Stimulated activated CD4-positive, alpha-beta T cell treated with anti-CD3 and anti-CD28 coated beads, TNF-alpha, amount 100 ng/mL, for 1 hour (primary cell): ENCODE measurements at regions not wholly inside any gene's neighbourhood (a gene's known extent, or its start where the extent isn't known, plus 50 kb on each side); places are given as distances from the start of the nearest gene placed in this dataset.

Experiments
- DNase-seq, 3 donors: peaks; one replicate each; pipeline ENCODE4 v3.0.0-alpha.2; 2020; ENCODE audit warnings: low read depth in 3 of 3, low spot score in 1 of 3

DNA sequence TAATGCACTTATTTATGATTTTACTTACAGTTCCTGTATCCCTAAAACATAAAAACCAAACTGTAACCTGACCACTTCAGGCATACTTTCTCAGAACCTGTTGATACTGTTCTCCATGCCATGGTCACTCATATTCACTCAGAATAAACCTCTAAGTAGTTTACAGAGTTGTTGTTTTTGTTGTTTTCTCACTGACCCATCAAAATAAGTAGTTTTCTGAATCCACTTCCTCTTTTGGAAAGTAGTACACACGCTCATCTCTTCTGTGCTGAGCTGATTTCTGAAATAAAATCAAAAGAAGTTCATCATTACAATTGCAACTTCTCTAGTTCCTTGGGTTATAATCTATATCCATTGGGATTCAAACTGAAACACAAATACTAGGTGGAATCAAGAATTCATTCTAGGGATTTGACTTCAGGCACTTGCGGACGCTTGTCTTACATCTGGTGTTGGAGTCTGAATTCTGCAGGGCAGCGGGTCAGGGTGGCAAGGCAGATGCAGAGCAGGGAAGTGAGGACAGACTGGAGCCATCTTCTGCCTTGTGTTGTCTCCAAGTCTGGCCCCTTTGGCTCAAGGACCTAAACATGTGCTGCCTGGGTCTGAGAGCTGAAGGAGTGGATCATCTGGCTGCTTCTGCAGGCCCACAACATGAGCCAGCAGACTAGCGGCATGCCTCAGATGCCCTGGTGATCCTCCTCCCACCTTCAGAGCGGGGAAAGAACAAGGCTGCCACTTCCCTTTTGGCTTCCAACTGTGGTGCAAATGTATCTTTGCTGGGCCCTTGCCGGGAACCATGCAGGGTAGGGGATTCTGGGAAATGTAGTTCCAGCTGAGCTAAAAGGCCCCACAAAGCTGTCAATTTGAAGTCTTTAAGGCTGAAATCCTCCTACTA is 167.9 kb upstream of the MYLIP start:
- DNase-seq = no peak

DNA sequence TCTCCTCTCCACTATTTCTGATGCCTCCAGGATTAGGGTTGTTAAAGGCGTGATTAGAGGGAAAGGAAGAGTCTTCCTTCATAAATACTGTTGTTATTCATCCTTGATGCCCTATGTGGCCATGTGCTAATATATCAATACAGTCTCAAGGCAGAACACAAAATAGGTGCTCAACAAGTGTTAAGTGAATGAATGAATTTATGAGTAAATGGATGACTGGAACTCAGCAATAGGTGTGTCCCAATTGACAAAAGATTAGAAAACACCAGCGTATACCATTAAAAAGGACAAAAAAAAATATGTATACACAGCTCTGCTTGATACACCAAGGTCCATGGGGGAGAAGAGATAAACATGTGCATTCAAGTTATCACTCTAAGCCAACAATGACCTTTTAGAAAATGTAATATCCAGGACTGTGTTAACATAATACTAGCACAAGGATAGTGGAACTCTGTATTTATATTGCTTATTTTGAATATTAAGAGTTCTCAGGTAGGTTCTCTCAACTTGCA is 171.2 kb upstream of the MYLIP start:
- DNase-seq = no peak

DNA sequence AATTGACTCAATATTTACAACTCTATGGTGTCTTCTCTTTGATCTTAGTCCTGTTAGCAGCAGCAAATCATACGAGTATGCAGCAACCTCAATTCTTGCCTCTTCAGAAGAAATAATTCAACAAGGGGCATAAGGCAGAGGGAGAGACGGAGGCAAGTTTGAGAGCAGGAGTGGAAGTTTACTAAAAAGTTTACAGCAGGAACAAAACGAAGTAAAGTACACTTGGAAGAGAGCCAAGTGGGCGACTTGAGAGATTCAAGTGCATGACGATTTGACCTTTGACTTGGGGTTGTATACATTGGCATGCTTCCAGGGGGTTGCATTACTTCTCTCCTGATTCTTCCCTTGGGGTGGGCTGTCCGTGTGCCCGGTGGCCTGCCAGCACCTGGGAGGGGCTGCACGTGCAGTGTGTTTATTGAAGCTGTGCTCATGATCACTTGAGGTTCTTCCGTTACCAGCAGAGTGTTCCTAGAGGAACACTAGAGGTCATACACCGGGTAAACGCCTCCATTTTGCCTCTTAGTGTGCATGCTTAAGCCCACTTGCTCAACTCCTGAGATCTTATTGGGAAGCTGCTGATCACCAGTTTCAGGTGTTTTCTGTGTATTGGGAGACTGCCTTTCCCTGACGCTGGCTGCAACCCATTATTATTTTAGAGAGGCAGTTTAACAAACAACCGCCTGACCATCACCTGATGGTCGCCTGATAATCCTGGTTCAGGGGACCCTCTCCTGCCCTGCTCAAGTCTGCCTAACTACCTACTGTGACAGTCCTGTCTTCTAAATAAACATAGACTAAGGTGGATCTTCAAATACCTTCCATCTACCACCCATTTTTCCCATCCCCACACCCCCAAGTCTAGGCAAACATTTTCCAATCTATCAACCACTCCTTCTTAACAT is 172.4 kb upstream of the MYLIP start:
- no peak for DNase-seq

DNA sequence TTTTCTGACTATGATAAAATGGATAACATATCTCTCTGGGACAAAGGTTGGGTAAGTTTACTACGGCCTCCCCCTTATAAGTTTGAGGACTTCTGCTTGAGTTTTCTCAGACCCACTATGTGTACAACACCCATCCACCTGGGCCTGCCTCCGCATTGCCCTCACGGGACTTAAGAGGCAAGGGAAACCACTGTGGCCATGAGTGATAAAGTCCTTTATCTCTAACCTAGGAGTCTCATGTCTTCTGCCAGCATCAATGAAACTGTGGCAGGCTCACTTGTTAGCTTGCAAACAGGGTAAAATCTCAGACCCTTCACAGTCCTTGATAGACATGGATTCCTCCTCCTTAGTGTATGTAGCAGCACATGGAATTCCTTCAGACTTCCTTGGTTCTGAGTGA is 173.4 kb upstream of the MYLIP start:
- DNase-seq = no peak

DNA sequence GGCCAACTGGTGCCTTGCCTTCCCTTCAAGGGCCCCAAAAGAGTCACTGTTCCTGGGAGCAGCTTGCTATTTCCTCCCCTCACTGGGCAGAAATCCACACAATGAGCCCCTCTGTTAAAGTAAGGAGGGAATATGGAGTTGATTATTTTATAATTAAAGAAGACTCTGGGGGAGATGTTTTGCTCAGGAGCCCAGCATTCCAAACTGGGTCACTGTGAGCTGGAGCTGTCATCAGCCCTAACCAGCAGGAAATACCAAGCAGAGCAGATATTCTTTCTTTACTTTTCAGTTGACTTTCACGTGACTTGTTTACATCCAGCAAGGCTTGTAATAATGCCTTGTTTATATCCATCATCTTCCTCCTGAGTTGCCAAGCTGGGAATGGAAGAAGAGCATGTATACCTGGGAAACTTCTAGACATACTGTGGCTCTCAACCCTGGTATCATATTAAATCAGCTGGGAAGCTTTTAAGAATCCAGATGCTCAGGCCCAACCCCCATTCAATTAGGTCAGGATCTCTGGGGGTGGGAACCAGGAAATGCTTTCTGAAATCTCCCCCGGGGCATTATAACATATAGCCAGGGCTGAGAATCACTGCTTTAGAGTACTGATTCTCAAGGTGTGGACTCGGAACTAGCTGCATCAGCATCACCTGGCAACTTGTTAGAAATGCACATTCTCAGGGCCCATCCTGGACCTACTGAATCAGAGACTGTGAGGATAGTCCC is 175.6 kb upstream of the MYLIP start:
- DNase-seq = no peak

DNA sequence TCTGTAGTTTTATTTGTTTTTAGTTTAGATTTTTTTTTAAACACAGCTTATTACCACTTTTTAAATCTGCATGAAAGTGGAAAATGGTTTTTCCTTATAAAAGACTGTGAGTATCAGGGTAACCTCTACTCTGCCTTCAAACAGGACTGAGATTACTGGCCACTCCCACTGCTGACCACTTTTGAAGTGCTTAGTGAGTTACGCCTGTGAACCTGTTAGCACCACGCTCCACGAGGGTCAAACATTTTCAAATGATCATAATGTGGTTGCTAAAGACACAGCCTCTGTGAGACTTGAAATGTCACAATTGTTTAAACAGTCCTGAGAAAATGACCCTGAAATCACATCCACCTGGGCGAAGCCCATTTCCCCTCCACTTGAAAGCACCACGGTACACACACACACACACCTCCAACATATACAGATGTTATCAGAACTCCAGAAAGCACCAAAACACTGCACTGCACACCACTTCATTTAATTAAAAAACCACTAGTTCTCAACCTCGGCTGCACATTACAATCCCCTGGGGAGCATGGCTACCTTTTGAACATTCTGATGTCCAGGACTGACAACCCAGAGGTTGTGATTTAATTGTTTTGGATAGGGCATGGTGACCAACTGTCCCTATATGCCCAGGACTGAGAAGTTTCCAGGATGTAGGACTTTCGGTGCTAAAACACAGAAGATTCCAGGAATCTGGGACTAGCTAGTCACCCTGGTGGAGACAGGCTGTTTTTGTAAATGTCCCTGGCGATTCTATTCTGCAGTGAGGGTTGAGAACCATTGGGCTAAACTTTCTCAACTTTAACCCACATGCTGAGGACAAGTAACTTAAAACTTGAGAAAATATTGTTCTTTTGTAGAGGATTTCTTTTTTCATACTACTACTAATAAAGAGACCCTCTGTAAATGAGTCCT is 176.4 kb upstream of the MYLIP start:
- DNase-seq = no peak

DNA sequence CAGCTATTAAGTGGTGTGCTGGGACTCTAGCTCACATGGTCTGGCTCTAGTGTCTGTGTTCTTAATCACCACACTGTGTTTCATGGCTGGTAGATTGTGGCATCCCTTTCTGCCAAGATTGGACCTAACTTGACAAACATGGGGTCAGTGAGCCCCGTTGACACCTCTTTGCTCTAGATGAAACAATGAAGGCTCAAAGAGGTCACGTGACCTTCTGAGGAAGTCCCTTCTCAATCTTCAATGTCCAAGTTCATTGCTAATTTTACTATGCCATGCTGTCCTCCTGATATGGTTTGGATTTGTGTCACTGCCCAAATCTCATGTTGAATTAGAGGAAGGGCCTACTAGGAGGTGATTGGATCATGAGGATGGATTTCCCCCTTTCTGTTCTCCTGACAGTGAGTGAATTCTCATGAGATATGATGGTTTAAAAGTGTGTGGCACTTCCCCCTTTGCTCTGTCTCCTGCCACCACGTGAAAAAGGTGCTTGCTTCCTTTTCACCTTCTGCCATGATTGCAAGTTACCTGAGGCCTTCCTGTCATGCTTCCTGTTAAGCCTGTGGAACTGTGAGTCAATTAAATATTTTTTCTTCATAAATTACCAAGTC is 177.8 kb upstream of the MYLIP start:
- no peak for DNase-seq

DNA sequence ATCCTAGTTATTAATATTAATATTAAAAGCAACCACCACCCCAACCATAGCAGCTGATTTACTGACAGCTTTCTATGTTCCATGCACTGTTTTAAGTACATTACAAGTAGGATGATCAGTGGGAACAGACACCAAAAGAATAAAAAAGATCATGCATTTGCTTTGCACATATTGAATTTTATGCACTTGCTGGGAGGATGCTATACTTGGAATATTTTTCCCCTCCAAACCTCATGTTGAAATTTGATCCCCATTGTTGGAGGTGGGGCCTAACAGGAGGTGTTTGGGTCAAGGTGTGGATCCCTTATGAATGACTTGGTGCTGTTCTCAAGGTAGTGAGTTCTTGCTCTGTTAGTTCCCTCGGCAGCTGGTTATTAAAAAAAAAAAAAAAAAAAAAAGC is 178.9 kb upstream of the MYLIP start:
- no peak for DNase-seq

DNA sequence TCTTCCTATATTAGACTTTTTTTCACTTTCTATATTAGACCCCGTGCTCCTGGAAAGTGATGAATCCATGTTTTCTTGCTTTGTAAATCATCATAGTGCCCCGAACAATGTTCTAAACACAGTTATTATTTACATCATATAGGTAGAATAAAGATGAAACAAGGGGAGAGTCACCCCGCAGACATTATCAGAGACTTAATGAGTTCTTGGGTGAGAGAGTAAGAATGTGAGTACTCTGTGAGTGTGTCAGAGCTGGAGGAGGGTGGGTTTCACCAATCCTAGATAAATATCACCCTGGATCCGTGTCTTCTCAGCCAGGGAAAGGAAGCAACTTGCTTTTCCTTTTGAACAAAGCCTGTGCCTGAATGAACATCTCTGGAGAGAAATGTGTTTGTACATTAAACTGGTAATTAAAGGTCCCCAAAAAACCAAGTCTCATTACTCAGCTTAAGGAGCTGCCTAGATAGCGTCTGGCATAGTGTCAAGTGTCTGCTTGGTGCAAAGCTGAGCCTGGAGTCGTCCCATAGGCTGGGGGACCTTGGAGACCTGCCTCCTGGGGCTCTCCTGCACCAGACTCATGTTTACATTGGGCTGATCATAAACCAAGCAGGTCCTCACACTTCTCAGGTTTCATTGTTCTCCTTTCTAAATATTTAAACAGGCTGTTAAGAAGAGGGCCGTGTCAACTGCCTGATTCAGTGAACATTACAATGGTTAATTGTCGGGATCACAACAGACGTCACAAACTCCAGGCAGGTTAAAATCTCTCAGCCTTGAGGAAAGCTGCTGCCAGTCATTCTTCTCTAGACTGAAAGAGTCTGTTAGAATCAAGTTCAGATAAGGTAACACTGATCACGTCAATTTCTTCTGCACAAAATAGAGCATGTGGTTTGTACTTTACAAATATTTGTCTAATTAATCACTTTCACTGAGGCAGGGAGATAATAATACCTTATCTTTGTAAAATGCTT is 179.7 kb upstream of the MYLIP start:
- DNase-seq = no peak

DNA sequence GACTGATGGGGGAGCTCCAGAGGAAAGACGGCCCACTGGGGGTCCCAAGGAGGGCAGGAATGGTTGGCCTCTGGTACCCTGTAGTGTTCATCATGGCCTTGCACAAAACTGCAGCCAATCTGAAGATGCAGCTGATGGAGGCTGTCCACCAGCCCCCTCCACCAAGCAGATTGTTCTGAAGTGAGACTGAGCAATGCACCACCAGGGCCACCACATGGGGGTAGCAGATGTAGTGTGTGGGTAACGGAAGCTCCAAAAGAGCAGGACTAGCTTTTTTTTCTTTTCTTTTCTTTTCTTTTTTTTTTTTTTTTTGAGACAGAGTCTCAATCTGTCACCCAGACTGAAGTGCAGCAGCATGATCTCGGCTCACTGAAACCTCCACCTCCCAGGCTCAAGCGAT is 181.0 kb upstream of the MYLIP start:
- DNase-seq = no peak

DNA sequence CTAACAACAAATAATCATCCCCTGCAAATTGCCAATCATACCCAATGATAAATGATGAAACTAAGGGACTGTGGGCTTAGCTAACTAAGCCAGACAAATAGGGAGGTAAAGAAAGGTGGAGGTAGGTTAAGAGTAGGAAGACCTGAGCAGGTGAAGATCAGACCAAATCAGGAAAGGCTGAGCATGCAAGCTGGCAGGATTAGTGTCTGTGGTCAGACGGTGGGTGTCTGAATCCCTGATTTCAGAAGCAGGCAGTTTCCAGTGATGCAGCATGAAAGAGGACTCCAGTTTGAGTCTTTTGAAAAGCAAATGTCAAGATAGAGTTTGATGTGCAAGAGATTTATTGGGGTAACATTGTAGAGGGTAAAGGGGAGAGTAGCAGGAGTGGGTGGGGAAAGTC is 181.4 kb upstream of the MYLIP start:
- DNase-seq = no peak

DNA sequence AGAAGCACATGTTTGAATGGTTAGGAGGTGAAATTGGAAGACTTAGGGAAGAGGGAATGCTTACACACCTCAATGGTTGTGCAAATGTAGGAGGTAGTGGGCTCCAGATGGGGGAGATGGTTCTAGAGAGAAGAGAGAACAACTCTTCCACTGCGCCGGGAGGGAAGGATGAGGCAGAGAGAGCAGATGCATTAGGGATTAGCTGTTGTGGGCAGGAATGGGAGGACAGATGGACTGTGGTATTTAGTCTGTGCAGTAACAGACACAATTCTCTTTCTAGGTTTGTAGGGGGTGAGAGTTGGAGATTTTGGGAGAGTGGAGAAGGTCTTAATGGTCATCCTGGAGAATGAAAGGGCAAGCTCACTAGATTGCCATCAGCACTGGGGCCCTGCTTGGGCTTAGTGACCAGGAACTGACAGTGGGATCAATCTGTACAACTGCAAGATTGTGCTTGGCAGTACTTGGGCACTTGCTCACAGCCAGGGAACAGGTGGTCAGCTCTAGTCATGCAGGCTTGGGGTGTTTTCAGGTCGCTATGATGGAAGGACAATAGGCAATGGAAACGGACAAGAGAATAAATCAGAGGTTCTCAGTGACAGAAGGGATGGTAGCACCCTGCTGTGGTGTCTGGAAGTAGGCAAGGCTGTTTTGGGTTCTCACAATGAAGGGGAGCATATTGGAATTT is 182.0 kb upstream of the MYLIP start:
- no peak for DNase-seq

DNA sequence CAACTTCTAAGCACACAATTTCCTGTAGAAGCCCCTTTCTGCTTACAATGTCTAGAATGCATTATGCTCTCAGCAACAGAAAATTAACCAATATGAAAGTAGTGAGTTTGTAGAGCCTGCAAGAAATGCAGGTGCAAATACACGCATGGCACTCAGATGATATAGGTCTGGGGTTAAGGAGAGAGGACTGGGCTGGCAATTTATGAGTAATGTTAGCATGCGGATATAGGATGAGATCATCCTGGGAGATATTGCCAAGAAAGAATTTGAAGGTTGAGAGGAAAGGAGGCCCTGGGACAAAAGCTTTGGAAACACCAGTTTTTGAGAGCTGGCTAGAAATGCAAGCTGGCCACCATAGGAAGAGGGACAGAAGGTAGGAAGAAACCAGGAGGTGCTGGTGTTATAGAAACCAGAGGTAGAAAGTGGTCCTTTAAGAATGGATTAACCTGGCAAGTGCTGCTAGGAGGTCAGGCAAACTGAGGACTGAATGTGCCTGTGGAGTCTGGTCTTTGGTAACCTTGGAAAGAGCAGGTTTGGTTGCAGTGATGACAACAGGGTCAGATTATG is 183.2 kb upstream of the MYLIP start:
- no peak for DNase-seq

DNA sequence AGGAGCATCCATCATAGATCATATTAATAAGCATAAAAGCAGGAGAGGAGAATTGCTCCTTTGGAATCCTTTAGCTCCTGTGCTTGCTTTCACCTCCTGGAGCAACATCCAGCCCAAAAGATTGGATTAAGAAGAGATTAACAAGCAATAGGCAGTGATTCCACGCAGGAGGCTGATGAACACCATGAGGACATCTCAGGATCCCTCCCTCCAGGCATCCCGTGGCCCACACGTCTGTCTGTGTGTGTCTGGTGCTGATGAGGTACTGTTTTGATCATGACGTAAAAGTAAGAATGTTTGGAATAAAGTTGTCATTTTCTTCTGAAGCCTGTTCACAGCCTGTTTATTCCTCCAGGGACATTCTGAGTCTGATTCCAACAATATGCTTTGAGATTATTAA is 185.5 kb upstream of the MYLIP start:
- no peak for DNase-seq

DNA sequence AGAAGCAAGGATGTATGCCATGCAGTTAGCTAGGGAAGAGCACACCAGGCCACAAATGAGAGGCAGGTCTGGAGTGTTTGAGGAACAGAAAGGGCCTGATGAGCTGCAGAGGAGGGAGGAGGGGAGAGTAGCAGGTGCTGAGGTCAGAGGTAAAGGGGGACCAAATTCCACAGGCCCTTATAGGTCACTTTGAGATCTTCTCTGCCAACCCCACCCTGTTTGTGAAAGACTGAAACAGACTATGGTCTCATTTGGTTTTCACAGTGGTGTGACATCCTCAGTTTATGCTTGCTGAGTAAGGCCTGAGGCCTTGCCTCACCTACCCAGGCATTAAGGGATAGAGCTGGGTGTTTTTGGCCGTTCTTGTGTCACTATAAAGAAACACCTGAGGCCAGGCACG is 187.7 kb upstream of the MYLIP start:
- no peak for DNase-seq

DNA sequence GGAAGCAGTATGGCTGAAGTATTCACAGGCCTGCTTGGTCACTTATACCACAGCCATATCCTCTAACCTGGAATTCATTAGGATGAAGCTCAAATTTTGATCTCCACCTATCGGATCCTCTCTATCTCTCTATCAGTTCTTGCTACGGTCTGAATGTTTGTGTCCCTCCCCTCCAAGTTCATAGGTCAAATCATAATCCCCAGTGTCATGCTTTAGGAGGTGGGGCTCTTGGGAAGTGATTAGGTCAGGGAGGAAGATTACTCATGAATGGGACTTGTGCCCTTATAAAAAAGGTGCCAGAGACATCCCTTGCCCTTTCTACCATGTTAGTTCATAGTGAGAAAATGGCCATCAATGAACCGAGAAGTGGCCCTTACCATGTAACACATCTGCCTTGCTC is 190.8 kb upstream of the MYLIP start:
- no peak for DNase-seq

DNA sequence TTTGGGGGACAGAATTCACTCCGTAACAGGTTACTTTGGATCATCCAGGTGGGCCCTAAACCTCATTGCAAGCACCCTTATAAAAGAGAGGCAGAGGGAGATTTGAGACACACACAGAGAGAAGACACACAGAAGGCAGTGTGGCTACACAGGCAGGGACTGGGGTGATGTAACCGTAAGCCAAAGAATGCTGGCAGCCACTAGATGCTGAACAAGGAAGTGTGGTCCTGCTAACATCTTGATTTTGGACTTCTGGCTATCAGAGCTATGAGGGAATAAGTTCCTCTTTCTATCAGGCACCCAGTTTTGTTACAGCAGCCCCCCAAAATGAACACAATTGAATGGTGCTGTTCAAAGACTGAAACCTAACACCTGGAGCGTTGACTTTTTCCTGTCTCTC is 191.3 kb upstream of the MYLIP start:
- no peak for DNase-seq

DNA sequence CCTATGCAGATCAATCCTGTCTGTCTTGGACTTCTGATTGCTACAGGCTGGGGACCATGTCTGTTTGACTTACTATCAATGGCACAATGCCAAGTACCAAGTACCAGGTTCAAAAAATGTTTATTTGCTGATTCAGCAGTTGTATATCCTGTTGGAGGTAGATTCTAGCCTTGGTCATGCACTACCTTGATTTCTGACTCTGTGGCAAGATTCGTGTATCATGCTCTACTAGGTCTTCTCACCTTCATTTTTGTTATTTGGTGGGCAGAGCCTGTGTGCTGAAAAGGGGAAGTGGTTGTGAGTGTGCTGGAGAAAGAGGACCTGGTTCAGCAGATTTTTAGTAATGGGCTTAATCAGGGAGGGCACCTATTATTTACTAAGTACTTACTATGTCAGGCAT is 192.4 kb upstream of the MYLIP start:
- DNase-seq = no peak
